ENCODE measurements at regions not wholly inside any gene's neighbourhood (a gene's known extent, or its start where the extent isn't known, plus 50 kb on each side); places are given as distances from the start of the nearest gene placed in this dataset.

GRCh38 chr13:62130062-62130970 is 714.7 kb upstream of the PCDH20 start:
- TF ChIP-seq CTCF (IDR thresholded peaks at IDR 0.05; ENCODE audit: low read depth, low read length), result no peak
- no peak for TF ChIP-seq EZH2phosphoT487 (IDR thresholded peaks at IDR 0.05; ENCODE audit: low read depth)
